ENCODE measurements at regions not wholly inside any gene's neighbourhood (a gene's known extent, or its start where the extent isn't known, plus 50 kb on each side); places are given as distances from the start of the nearest gene placed in this dataset.
"Not testable (repeated sequence)": the region's sequence is repeated elsewhere in the genome, so short reads cannot be mapped to it uniquely, and the experiment has no call there.

- DNase-seq = no peak
Observed at GRCh38 chr6:145266432-145267075, 468.8 kb downstream of the EPM2A start.

DNA sequence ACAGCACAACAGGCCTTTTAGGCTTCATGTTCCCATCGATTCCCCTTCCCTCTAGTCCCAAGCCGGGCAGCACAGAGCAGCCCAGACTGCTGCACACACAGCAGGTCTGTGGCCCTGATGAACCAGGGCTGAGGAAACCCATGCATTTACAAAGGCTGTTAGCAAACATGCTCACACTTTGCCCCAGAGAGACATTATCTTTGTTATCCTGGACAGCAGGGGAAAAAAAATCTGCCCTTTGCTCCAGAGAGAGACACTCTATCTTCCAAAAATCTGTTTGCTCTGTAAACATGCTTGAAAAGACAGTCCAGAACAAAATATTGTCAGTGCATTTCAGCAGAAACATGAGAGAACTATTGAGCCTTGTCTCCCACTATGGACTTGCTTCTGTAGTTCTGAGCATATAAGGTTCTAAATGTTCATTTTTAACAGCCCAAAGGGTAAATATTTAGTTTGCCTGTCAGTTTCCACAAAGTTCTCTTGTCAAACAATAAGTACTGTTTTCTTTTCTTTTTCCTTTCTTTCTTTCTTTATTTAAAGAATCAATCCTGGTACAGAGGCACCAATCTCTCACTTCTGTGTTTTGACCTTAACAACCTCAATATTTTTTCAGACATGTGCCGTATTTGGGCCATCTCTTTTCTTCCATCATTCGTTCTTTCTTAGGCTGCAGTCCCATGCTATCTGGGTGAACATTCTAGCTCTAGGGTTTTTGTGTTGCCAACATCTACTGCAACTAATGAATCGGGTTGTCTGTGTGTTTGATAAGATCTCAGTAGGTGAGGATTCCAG is 468.0 kb downstream of the EPM2A start:
- no peak for DNase-seq

DNA sequence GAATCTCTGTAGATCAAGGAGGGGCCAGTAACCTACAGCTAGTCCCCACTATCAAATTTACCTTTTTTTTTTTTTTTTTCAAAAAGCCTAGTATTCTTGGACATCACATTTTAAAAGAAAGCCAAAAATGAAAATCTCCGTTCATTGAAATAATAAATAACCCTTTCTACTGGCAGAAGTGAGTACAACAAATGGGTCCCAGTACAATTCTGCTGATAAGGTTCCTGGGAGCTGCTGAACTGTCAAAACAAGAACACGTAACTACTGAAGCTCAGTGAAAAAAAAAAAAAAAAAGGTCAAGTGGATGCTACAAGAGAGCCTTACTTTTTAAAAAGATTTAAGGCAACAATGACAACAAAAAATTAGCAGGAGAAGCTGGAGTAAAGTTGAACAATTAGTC is 464.9 kb downstream of the EPM2A start:
- DNase-seq = no peak

DNA sequence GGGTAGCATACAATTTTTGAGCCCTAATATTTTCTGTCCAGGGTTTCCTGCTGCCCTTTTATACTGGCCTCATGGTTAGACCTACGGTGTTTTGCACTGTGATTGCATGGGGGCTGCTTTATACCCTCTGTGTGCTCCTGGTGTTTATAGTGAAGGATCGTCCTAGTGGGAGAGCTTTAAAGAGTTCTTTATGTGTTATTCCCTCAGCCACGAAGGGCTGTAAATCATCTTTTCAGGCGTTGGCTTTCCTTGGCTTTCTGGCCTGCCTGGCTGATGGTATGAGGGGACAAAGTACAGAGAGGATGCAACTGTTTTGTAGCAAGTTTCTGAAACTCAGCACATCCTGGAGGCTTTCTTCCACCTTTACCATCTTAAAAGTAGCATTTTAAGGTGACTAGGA is 464.3 kb downstream of the EPM2A start:
- no peak for DNase-seq

DNA sequence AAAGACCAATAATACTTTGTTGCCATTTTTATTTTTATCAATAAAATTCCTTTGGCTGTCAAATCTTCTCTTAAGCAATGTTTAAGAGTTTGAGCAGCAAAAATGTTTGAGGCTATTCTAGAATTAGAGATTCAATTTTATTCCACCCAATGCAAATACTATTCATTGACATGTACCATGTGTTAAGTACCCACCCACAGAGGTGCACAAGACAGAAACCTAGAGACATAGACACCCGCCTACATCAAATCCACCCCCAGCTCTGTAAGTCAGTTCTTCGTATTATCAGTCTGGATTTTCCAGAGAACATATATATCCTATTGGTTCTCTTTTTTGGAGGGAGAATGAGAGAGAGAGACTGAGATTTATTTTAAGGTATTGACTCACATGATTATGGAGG is 463.7 kb downstream of the EPM2A start:
- DNase-seq = no peak

GRCh38 chr6:145272246-145272645 is 463.1 kb downstream of the EPM2A start:
- no peak for DNase-seq

- DNase-seq = no peak
Observed at GRCh38 chr6:145273136-145273535, 462.2 kb downstream of the EPM2A start.

- DNase-seq = no peak
Observed at GRCh38 chr6:145274083-145274482, 461.2 kb downstream of the EPM2A start.

GRCh38 chr6:145275019-145275418 is 460.3 kb downstream of the EPM2A start:
- DNase-seq = no peak

- DNase-seq = no peak
Observed at GRCh38 chr6:145275787-145276186, 459.5 kb downstream of the EPM2A start.

DNA sequence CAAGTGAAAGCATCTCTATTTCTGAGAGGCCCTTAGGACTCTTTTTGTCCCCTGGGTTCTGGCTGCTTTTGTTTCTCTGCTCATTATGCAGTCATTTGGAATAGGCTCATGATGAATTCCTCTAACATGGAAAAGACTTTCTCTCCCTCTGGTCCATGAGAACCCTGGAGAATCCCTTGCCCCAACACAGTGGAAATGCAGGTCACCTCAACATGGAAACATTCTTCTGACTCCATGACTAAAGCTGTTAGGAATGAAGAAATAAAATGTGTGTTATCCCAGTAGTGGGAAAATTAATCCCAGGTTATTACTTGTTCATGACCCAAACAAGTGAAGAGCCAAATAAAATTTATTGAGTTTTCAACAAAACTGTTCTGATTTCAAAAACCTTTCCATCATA is 458.6 kb downstream of the EPM2A start:
- DNase-seq = no peak

GRCh38 chr6:145277358-145278086 is 457.8 kb downstream of the EPM2A start:
- no peak for DNase-seq

- DNase-seq = no peak
Observed at GRCh38 chr6:145278163-145278807, 457.0 kb downstream of the EPM2A start.

DNA sequence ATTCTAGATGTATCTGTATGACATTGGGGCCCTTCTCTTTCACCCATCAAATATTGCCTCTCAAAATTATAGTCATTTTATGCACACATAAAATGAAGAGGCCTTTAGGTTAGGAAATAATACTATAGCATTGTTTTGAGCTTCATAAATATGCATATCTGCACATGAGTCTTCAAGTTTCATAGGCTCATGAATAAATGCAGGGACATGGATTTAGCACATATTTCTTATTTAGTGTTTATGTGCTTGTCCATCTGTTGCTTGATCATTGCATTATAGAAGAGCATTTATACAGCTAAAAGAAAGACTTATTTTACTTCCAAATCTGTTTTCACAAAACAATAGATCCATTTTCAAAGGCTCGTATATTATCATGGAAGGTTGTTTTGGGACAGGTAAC is 455.8 kb downstream of the EPM2A start:
- DNase-seq = no peak

- no peak for DNase-seq
Observed at GRCh38 chr6:145279993-145280392, 455.3 kb downstream of the EPM2A start.

DNA sequence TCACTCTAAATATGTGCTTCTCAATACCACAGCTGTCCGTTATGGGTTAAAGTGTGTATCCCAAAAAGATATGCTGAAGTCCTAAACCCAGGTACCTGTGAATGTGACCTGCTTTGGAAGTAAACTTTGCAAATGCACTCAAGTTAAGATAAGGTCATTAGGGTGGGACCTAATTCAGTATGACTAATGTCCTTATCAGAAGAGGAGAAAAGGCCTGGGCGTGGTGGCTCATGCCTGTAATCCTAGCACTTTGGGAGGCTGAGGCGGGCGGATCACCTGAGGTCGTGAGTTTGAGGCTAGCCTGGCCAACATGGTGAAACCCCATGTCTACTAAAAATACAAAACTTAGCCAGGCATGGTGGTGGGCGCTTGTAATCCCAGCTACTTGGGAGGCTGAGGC is 452.1 kb downstream of the EPM2A start:
- not testable (repeated sequence) for DNase-seq

- no peak for DNase-seq
Observed at GRCh38 chr6:145283856-145284255, 451.5 kb downstream of the EPM2A start.

DNA sequence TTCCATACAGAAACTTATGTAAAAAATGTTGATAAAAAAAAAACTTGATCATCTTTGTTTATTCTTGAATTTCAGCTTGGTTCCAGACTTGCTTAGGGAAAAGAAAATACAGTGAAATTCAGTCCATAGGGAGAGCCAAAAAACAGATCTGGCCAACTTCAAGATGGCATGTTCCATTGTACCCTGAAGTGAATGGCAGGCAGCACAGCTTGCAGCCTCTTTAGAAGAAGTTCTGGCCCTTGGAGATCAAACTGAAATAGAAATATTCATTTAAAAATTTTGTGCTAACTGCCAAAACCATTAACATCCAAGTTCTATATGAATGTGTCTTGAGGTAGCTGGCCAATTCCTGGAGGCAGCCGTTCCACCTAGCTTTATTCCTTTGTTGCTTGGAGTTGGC is 448.4 kb downstream of the EPM2A start:
- DNase-seq = no peak

- DNase-seq = no peak
Observed at GRCh38 chr6:145289573-145289972, 445.7 kb downstream of the EPM2A start.

DNA sequence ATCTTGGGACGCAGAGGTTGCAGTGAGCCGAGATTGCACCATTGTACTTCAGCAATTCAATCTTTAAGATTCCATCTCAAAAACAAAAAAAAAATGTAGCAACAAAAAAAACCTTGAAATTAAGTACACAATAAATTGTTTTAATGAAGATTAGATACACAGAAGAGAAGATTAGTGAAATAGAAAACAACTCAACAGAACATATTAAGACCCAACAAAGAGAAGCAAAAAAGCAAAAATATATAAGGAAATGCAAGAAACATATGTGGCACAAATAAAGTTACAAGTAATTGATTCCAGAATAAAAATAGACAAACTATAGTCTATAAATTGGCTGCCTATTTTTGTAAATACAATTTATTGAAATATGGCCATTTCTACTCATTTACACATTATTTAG is 445.2 kb downstream of the EPM2A start:
- no peak for DNase-seq

DNA sequence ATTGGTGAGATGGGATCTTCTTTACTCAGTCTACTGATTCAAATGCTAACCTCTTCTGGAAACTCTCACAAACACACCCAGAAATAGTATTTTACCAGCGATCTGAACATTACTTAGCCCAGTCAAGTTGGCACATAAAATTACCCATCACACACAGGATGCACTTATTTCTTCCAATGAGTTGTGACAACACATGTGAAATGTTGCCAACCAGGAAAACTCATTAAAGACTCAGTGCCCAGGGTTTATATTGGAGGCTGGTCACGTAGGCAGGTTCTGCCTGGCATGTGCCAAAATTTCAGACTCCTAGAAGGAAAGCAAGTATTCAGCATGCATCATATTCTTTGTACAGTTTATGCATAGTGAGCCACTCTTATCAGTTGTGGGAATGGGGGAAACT is 443.3 kb downstream of the EPM2A start:
- DNase-seq = no peak

- DNase-seq = no peak
Observed at GRCh38 chr6:145294942-145295341, 440.4 kb downstream of the EPM2A start.

DNA sequence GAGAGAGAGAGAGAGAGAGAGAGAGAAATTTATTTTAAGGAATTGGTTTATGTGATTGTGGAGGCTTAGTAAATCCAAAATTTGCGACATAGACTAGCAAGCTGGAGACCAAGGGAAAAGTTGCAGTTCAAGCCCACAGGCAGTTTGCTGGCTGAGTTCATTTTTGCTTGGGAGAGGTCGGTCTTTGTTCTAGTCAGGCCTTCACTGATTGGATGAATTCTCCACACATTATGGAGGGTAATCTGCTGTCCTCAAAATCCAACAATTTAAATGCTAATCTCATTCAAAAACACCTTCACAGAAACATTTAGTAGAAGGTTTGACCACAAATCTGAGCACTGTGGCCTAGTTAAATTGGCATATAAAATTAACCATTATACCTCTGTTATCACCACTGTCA is 439.6 kb downstream of the EPM2A start:
- no peak for DNase-seq

DNA sequence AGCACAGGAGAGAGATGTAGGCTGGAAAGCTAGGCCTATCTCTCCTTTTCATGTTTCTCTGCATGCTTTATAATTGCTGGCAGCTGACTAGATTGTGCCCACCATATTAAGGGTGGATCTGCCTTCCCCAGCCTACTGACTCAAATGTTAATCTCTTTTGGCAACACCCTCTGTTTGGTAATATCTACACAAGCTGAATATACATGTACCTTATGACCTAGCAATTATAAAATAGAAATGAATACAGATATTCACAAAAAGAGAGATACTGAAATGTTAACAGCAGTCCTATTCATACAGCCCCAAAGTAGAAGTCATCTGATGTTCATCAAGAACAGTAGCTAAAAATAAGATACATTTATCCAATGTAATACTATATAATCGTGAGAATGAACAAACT is 429.6 kb downstream of the EPM2A start:
- no peak for DNase-seq

All from GOT3 (cell line).